Activated CD4-positive, alpha-beta T cell treated with anti-CD3 and anti-CD28 coated beads, Interleukin-2, amount 10 ng/mL, durations not matched to agents 24 days and 14 days (primary cell): ENCODE measurements at regions not wholly inside any gene's neighbourhood (a gene's known extent, or its start where the extent isn't known, plus 50 kb on each side); places are given as distances from the start of the nearest gene placed in this dataset.
A peak's percentile ranks its signal among the peaks of the same experiment; 100 is the strongest.
"Not testable (repeated sequence)": the region's sequence is repeated elsewhere in the genome, so short reads cannot be mapped to it uniquely, and the experiment has no call there.

ENCODE experiments used
- DNase-seq: peaks from one replicate; pipeline ENCODE4 v3.0.0; 2022
- H3K27ac Mint-ChIP-seq: one replicate; pipeline ENCODE4 v1.8.0; 2022; ENCODE audit warnings: mild to moderate bottlenecking, mixed read lengths
- H3K27me3 Mint-ChIP-seq: one replicate; pipeline ENCODE4 v1.8.0; 2022; ENCODE audit warnings: mixed read lengths
- H3K36me3 Mint-ChIP-seq: one replicate; pipeline ENCODE4 v1.8.0; 2022; ENCODE audit warnings: low read depth, mild to moderate bottlenecking, mixed read lengths
- H3K4me1 Mint-ChIP-seq: one replicate; pipeline ENCODE4 v1.8.0; 2021; ENCODE audit warnings: mixed read lengths
- H3K4me3 Mint-ChIP-seq: one replicate; pipeline ENCODE4 v1.8.0; 2022; ENCODE audit warnings: mild to moderate bottlenecking, moderate library complexity, mixed read lengths
- H3K9me3 Mint-ChIP-seq: one replicate; pipeline ENCODE4 v1.8.0; 2021; ENCODE audit warnings: mixed read lengths
- intact Hi-C: fragments of 100-400 bp; cut with micrococcal nuclease; formaldehyde crosslinking; loops from one replicate; pipeline ENCODE4 v1.15.1; 2023

GRCh38 chr15:20357481-20358065, 184.0 kb downstream of the GOLGA6L6 start:
- H3K4me3 Mint-ChIP-seq: no peak overlapping the region
- no peak overlapping the region for H3K27ac Mint-ChIP-seq
- no peaks in the 10 kb centered on the region for H3K36me3 Mint-ChIP-seq
- no peaks in the 10 kb centered on the region for H3K9me3 Mint-ChIP-seq
- H3K4me1 Mint-ChIP-seq: peaks cover 4% of the 10 kb centered on the region
- intact Hi-C loops: no loop called here
- DNase-seq: peak; percentile 61
- H3K27me3 Mint-ChIP-seq: no peaks in the 10 kb centered on the region

GRCh38 chr15:20356911-20357480, 184.6 kb downstream of the GOLGA6L6 start:
- H3K4me1 Mint-ChIP-seq: peaks cover 4% of the 10 kb centered on the region
- H3K9me3 Mint-ChIP-seq: no peaks in the 10 kb centered on the region
- H3K27ac Mint-ChIP-seq: no peak overlapping the region
- intact Hi-C loops: no loop called here
- no peaks in the 10 kb centered on the region for H3K36me3 Mint-ChIP-seq
- H3K27me3 Mint-ChIP-seq: no peaks in the 10 kb centered on the region
- no peak overlapping the region for H3K4me3 Mint-ChIP-seq
- no peak for DNase-seq

GRCh38 chr15:20356444-20356910, 185.1 kb downstream of the GOLGA6L6 start:
- peak; percentile 94 for DNase-seq
- intact Hi-C loops: no loop called here
- H3K27me3 Mint-ChIP-seq: no peaks in the 10 kb centered on the region
- no peak overlapping the region for H3K4me3 Mint-ChIP-seq
- no peaks in the 10 kb centered on the region for H3K36me3 Mint-ChIP-seq
- no peak overlapping the region for H3K27ac Mint-ChIP-seq
- H3K9me3 Mint-ChIP-seq: no peaks in the 10 kb centered on the region
- H3K4me1 Mint-ChIP-seq: peaks cover 4% of the 10 kb centered on the region

- intact Hi-C loops: no loop called here
- no peak overlapping the region for H3K27ac Mint-ChIP-seq
- no peaks in the 10 kb centered on the region for H3K36me3 Mint-ChIP-seq
- no peaks in the 10 kb centered on the region for H3K27me3 Mint-ChIP-seq
- H3K4me3 Mint-ChIP-seq: no peak overlapping the region
- peaks cover 4% of the 10 kb centered on the region for H3K4me1 Mint-ChIP-seq
- peak; percentile 57 for DNase-seq
- no peaks in the 10 kb centered on the region for H3K9me3 Mint-ChIP-seq
These were observed 186.2 kb downstream of the GOLGA6L6 start for GRCh38 chr15:20355256-20355868.

- H3K27ac Mint-ChIP-seq, intact Hi-C loops: not testable (repeated sequence)
These were observed 186.7 kb downstream of the GOLGA6L6 start for GRCh38 chr15:20354884-20355223.

GRCh38 chr15:20353966-20354883, 187.4 kb downstream of the GOLGA6L6 start:
- Mint-ChIP-seq H3K27me3 (no peaks in the 10 kb centered on the region), H3K4me1 (peaks cover 4% of the 10 kb centered on the region), H3K36me3 (no peaks in the 10 kb centered on the region), H3K4me3 (no peak overlapping the region), H3K27ac (no peak overlapping the region), H3K9me3 (no peaks in the 10 kb centered on the region)
- peak; percentile 64 for DNase-seq
- intact Hi-C loops: no loop called here

More at GRCh38 chr15:20354884-20355223, 186.7 kb downstream of the GOLGA6L6 start:
- DNase-seq, H3K4me3 Mint-ChIP-seq, H3K27me3 Mint-ChIP-seq, H3K4me1 Mint-ChIP-seq, H3K36me3 Mint-ChIP-seq, H3K9me3 Mint-ChIP-seq: not testable (repeated sequence)

GRCh38 chr15:20352241-20353200, 189.1 kb downstream of the GOLGA6L6 start:
- Mint-ChIP-seq H3K9me3 (no peaks in the 10 kb centered on the region), H3K36me3 (no peaks in the 10 kb centered on the region), H3K27me3 (no peaks in the 10 kb centered on the region), H3K4me1 (peaks cover 4% of the 10 kb centered on the region), H3K27ac (no peak overlapping the region), H3K4me3 (no peak overlapping the region)
- intact Hi-C loops: no loop called here
- DNase-seq: peak; percentile 57

GRCh38 chr15:20351448-20351971, 190.1 kb downstream of the GOLGA6L6 start:
- Mint-ChIP-seq H3K9me3 (no peaks in the 10 kb centered on the region), H3K4me3 (no peak overlapping the region), H3K4me1 (peaks cover 3% of the 10 kb centered on the region), H3K36me3 (no peaks in the 10 kb centered on the region), H3K27ac (no peak overlapping the region), H3K27me3 (no peaks in the 10 kb centered on the region)
- intact Hi-C loops: no loop called here
- DNase-seq: peak; percentile 57

- Mint-ChIP-seq H3K4me3 (no peak overlapping the region), H3K36me3 (no peaks in the 10 kb centered on the region), H3K9me3 (no peaks in the 10 kb centered on the region), H3K27ac (no peak overlapping the region), H3K27me3 (no peaks in the 10 kb centered on the region), H3K4me1 (no peaks in the 10 kb centered on the region)
- DNase-seq: peak; percentile 59
- intact Hi-C loops: no loop called here
These were observed 191.7 kb downstream of the GOLGA6L6 start for GRCh38 chr15:20349774-20350498.

GRCh38 chr15:20348900-20349773, 192.5 kb downstream of the GOLGA6L6 start:
- Mint-ChIP-seq H3K9me3 (no peaks in the 10 kb centered on the region), H3K4me1 (no peaks in the 10 kb centered on the region), H3K27ac (no peak overlapping the region)

GRCh38 chr15:20348291-20348899, 193.2 kb downstream of the GOLGA6L6 start:
- Mint-ChIP-seq H3K27ac (no peak overlapping the region), H3K9me3 (no peaks in the 10 kb centered on the region), H3K36me3 (no peaks in the 10 kb centered on the region), H3K27me3 (no peaks in the 10 kb centered on the region), H3K4me1 (no peaks in the 10 kb centered on the region), H3K4me3 (no peak overlapping the region)
- DNase-seq: peak; percentile 55
- intact Hi-C loops: no loop called here

More at GRCh38 chr15:20348900-20349773, 192.5 kb downstream of the GOLGA6L6 start:
- Mint-ChIP-seq H3K4me3 (no peak overlapping the region), H3K27me3 (no peaks in the 10 kb centered on the region), H3K36me3 (no peaks in the 10 kb centered on the region)
- peak; percentile 60 for DNase-seq
- intact Hi-C loops: no loop called here
